HL-60 (cell line): ENCODE measurements at regions not wholly inside any gene's neighbourhood (a gene's known extent, or its start where the extent isn't known, plus 50 kb on each side); places are given as distances from the start of the nearest gene placed in this dataset.
"Not testable (repeated sequence)": the region's sequence is repeated elsewhere in the genome, so short reads cannot be mapped to it uniquely, and the experiment has no call there.

Experiments used
- DNase-seq, 2 experiments: peaks; one replicate each; pipeline ENCODE4 v3.0.0-alpha.2; 2010 to 2020; ENCODE audit warnings: low read depth in 1 of 2, low spot score in 1 of 2
- H3K27ac ChIP-seq: fragments of 250-450 bp; sonication (Bioruptor Pico); replicated peaks from 2 replicates; pipeline ENCODE4 v1.5.1; 2020; ENCODE audit warnings: mild to moderate bottlenecking, moderate library complexity
- H3K27me3 ChIP-seq: fragments of 250-450 bp; sonication (Bioruptor Pico); 2 replicates; pipeline ENCODE4 v1.5.1; 2021; ENCODE audit warnings: mild to moderate bottlenecking, moderate library complexity; ENCODE audit not compliant: insufficient read depth, poor library complexity, severe bottlenecking
- H3K4me3 ChIP-seq: replicated peaks from 2 replicates; pipeline ENCODE4 v1.5.1; 2011; ENCODE audit warnings: mild to moderate bottlenecking, control low read depth, low read length; ENCODE audit not compliant: insufficient read depth
- GABPA ChIP-seq: IDR thresholded peaks from 2 replicates; pipeline ENCODE4 v1.6.1; 2012; ENCODE audit warnings: low read depth
- POLR2AphosphoS5 ChIP-seq: IDR thresholded peaks from 2 replicates; pipeline ENCODE4 v1.6.1; 2012; ENCODE audit warnings: low read depth
- SPI1 ChIP-seq: IDR thresholded peaks from 2 replicates; pipeline ENCODE4 v1.6.1; 2012; ENCODE audit warnings: low read depth, mild to moderate bottlenecking, borderline replicate concordance
- TF ChIP-seq, protein P1 (sequence below): IDR thresholded peaks from one replicate; pipeline ENCODE4 v1.5.1; 2011; ENCODE audit warnings: low read length, control low read depth, inconsistent platforms; ENCODE audit not compliant: insufficient read depth
- TF ChIP-seq, protein P2 (sequence below): IDR thresholded peaks from 2 replicates; pipeline ENCODE4 v1.6.1; 2012; ENCODE audit warnings: low read depth; ENCODE audit not compliant: insufficient replicate concordance

- TF ChIP-seq, protein P1, sequence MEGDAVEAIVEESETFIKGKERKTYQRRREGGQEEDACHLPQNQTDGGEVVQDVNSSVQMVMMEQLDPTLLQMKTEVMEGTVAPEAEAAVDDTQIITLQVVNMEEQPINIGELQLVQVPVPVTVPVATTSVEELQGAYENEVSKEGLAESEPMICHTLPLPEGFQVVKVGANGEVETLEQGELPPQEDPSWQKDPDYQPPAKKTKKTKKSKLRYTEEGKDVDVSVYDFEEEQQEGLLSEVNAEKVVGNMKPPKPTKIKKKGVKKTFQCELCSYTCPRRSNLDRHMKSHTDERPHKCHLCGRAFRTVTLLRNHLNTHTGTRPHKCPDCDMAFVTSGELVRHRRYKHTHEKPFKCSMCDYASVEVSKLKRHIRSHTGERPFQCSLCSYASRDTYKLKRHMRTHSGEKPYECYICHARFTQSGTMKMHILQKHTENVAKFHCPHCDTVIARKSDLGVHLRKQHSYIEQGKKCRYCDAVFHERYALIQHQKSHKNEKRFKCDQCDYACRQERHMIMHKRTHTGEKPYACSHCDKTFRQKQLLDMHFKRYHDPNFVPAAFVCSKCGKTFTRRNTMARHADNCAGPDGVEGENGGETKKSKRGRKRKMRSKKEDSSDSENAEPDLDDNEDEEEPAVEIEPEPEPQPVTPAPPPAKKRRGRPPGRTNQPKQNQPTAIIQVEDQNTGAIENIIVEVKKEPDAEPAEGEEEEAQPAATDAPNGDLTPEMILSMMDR, result no peak
- no peak for TF ChIP-seq POLR2AphosphoS5
- TF ChIP-seq SPI1, result no peak
- no peak for TF ChIP-seq GABPA
- TF ChIP-seq, protein P2, sequence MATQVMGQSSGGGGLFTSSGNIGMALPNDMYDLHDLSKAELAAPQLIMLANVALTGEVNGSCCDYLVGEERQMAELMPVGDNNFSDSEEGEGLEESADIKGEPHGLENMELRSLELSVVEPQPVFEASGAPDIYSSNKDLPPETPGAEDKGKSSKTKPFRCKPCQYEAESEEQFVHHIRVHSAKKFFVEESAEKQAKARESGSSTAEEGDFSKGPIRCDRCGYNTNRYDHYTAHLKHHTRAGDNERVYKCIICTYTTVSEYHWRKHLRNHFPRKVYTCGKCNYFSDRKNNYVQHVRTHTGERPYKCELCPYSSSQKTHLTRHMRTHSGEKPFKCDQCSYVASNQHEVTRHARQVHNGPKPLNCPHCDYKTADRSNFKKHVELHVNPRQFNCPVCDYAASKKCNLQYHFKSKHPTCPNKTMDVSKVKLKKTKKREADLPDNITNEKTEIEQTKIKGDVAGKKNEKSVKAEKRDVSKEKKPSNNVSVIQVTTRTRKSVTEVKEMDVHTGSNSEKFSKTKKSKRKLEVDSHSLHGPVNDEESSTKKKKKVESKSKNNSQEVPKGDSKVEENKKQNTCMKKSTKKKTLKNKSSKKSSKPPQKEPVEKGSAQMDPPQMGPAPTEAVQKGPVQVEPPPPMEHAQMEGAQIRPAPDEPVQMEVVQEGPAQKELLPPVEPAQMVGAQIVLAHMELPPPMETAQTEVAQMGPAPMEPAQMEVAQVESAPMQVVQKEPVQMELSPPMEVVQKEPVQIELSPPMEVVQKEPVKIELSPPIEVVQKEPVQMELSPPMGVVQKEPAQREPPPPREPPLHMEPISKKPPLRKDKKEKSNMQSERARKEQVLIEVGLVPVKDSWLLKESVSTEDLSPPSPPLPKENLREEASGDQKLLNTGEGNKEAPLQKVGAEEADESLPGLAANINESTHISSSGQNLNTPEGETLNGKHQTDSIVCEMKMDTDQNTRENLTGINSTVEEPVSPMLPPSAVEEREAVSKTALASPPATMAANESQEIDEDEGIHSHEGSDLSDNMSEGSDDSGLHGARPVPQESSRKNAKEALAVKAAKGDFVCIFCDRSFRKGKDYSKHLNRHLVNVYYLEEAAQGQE, result no peak
- Histone ChIP-seq H3K4me3 (no peak overlapping the region), H3K27ac (no peak overlapping the region), H3K27me3 (no peaks in the 10 kb centered on the region)
- no peak for DNase-seq
These were observed 469.8 kb upstream of the OLFM3 start for GRCh38 chr1:102466487-102466886.

DNA sequence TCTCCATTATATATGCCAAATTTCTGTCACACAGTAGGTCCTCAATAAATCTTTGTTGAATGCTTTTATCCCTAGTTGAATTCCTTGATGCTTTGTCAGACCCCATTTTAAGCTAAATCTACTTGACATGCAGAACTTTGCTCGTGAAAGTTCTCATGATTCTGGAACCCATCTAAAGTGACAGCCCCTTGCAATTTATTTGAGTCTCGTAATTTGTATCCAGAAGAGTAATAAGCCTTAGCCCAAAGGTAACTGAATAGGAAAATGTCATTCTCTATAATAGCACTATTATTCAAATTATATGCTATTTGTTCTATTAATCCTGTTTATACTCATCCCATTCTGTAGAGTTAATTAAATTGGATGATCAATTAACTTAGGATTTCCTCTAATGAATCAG lies 466.6 kb upstream of the OLFM3 start:
- Histone ChIP-seq H3K27ac (no peak overlapping the region), H3K4me3 (no peak overlapping the region), H3K27me3 (no peaks in the 10 kb centered on the region)
- DNase-seq, result no peak
- TF ChIP-seq, protein P2, result no peak
- TF ChIP-seq, protein P1, result no peak
- TF ChIP-seq GABPA (no peak), POLR2AphosphoS5 (no peak), SPI1 (no peak)

GRCh38 chr1:102442317-102442716 lies 445.6 kb upstream of the OLFM3 start:
- H3K27me3 ChIP-seq, DNase-seq, H3K4me3 ChIP-seq, H3K27ac ChIP-seq: not testable (repeated sequence)

GRCh38 chr1:102435483-102435882 lies 438.8 kb upstream of the OLFM3 start:
- no peaks in the 10 kb centered on the region for H3K27me3 ChIP-seq
- TF ChIP-seq, protein P1, result no peak
- TF ChIP-seq, protein P2, result no peak
- TF ChIP-seq POLR2AphosphoS5, result no peak
- no peak for TF ChIP-seq SPI1
- no peak for TF ChIP-seq GABPA
- DNase-seq, result no peak
- no peak overlapping the region for H3K4me3 ChIP-seq
- H3K27ac ChIP-seq, result no peak overlapping the region
